NCI-H345 (cell line): ENCODE measurements at regions not wholly inside any gene's neighbourhood (a gene's known extent, or its start where the extent isn't known, plus 50 kb on each side); places are given as distances from the start of the nearest gene placed in this dataset.
A peak's percentile ranks its signal among the peaks of the same experiment; 100 is the strongest.
"Not testable (repeated sequence)": the region's sequence is repeated elsewhere in the genome, so short reads cannot be mapped to it uniquely, and the experiment has no call there.

Source experiments
- DNase-seq: peaks from one replicate; lab custom pipeline; 2025; lab: John Stamatoyannopoulos, UW

DNA sequence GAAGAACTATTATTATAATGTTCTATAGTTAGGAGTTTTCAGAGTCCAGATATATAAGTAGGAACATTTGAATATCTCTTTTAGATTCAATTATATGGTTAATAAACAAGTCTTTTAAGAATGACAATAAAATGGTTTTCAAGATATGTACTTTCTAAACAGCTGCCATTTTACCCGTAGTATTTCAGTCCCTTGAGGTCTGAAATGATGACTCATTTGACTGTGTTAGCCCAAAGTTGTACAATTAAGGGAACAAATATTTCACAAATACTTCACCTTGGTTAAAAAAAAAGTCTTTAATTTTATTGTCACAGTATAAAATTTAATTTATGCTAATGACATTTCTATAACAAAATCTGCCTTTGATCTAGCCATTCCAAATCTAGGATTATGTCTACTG is 91.6 kb upstream of the TANK start:
- no peak for DNase-seq

DNA sequence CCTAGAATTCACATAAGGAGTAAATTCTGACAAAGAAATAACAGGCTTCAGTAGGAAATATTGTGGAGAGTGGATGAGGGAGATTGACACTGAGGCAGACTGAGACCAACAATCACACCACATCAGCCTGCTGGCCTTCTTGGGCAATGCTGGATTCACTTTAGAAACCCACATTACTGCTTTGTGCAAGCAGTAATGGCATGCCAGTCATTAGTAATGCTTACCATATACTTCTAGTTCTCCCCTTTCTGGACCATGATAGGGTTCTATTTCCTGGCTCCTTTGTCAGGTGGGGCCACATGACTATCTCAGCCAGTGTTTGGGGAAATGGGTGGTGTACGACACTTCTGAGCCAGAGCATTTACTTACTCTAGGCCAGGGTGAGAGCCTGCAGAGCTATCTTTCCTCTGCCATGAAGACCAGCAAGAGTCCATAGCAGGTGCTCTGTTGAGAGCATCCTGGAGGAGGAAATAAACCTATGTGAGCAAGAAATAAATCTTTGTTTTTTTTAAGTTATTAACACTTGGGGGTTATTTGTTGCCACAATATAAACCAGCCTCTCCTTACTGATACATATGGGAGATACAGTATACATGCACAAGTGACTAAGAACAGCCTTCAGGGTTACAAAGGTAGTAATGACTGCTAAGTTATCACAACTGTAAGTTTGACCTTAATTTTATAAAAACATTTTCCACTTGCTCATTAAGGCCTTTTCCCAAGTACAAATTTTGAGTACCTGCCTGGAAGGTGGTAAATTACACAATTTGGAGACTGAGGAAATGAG is 89.3 kb upstream of the TANK start:
- DNase-seq: no peak

DNA sequence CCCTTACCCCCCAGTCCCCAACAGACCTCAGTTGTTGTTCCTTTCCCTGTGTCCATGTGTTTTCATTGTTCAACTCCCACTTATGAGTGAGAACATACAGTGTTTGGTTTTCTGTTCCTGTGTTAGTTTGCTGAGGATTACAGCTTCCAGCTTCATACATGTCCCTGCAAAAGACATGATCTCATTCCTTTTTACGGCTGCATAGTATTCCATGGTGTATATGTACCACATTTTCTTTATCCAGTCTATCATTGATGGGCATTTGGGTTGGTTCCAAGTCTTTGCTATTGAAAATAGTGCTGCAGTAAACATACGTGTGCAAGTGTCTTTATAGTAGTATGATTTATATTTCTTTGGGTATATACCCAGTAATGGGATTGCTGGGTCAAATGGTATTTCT is 87.8 kb upstream of the TANK start:
- not testable (repeated sequence) for DNase-seq

DNA sequence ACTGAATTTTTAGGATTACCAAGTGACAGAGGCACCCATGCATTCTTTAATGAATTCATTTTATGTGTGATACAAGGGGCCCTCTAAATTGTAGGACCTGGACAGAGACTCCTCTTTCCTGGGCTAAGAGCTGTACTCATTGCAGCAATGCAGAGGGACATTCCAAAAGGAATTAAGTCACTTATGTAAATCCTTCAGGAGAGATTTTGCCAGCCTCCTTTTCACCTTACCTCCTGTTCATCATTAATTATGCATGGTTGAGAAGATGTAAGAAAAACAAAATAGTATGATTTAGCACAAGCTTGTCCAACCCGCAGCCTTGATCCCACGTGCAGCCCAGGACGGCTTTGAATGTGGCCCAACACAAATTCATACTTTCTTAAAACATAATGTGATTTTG is 84.5 kb upstream of the TANK start:
- DNase-seq: no peak

DNA sequence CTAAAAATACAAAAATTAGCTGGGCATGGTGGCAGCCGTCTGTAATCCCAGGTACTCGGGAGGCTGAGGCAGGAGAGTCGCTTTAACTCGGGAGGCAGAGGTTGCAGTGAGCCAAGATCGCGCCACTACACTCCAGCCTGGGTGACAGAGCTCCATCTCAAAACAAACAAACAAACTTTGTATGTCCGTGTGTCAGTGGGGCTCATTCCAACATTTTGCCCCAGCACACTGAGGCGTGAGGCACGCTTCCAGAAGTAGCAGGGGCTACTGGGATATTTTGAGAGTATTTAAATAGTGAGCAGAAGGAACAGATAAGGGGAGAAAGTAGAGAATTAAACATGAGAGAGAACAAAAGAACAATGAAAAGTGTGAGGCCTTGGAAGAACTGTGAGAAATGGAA is 83.3 kb upstream of the TANK start:
- no peak for DNase-seq

DNA sequence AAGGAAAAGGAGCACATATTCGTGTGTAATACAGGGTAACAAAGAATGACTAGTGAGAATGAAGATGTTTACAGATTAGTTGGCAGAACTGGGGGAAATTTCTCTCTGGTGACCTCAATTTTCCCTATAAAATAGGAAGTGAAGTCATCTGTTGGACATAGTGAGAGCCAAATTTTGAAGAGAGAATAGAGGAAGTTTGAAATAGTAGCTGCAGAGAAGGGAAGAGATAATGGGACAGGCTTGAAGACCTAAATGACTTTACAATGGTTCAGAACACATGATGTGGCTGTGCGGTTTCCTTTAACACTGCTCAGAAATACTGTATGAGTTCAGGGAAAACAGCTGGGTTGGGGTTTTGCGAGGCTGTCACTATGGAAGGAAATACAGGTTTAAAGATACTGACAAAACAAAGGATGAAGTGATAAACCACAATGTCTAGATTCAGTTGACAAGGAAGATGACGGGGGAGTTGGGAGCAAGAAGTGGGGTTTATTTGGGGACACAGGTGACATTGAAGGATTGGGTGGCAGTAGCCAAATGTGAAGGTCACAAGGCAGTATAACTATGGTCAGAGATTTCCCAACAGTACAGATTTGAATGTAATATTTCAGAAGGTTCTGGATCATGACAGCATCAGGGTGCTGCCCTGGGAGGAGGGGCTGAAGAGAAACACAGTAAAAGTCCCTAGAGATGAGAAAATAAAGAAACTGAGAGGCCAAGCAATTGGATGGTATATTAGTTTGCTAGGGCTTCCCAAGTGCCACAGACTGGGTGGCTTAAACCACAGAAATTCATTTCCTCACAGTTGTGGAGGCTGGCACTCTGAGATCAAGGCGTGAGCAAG is 82.6 kb upstream of the TANK start:
- no peak for DNase-seq

DNA sequence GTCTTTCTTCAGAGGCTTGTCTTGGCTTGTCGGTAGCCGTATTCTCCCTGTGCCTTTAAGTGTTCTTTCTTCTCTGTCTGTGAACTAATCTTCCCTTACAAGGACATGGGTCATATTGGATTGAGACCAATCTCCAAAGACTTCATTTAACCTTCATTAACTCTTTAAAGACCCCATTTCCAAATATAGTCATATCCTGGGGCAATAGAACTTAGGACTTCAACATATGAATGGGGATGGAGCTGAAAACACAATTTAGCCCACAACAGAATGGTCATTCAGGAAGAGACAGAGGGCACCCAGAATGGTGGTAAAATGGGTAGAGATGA is 82.1 kb upstream of the TANK start:
- no peak for DNase-seq

DNA sequence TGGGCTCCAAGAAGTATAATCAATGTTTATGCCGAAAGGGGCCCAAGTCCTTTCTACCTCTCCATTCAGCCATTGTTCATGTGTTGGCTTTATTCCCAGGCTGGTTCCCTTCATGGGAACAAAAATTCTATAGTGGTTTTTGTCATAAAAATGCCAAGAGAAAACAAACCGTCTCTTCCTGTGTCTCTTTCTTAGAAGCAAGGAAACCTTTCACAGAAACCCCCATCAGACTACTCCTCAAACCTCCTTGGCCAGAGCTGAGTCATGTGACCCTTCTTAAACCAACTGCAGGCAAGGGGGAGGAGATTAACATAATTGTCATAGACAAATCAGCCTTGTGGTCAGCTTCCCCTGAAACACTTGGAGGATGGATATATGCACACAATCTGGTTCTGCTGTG is 75.1 kb upstream of the TANK start:
- peak; percentile 3 for DNase-seq

DNA sequence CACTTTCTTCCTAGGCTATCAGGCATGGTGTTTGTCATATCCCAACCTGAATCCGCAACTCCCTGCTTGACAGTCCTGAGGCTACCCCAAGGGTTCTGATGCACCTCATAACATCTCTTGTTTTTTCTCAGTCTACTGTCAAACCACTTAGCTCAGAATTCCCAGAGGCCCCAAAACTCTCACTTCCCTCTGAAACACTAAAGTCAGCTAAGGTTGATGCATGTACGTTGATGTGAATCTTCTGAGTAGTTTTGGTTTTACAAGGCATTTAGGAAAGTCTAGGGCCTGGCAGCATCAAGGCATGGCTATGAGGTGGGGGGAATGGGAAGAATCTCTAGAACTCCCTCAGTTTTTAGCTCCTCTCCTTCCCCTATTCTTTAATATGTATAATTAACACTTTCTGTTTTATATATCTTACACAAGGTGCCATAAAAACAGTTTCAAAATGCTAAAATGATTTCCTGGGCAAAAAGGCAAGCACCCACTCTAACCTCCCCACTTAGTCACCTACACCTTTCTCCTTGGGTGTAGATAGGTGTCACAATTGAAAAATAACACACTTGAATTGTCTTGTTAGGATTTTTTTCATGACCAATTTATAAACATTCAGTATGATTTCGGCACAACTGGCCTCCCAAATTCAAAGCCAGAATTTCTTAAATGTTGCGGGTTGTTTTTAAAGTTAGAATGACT is 71.4 kb upstream of the TANK start:
- DNase-seq: no peak

DNA sequence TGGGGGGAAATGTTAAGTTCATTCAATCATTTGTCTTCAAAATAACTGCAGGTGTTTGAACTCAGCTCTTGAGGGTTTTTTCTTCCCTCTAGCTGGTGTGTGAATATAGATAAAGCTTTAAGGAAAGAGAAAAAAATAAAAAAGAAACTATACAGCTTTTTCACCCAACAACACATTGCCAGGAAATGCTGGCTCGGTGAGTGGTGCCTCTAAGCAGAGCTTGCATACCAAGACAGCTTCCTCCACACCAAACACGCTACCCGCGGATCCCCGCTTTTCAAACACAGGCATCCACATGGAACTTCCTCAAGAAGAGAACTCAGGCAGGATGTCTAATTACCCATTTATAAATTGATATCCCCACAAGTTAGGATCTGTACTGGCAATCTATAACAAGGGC is 69.8 kb upstream of the TANK start:
- DNase-seq: no peak

DNA sequence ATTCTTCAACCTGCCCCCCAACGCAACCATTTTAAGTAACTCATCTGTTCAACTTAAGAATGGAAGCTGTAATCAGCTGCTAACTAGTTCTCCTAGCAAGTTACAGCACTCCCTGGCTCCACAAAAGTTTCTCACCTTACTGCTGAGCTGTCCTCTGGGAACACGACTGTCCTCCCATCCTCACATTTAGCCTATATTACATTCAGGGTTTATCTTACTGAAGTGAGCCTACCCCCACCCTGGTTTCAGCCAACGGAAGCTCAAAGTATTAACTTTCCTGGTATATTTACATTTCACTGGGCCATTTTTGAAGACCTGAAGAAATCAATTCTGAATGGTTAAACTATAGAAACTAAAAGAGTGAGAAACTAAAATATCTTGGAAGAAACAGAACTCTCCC is 64.9 kb upstream of the TANK start:
- no peak for DNase-seq

DNA sequence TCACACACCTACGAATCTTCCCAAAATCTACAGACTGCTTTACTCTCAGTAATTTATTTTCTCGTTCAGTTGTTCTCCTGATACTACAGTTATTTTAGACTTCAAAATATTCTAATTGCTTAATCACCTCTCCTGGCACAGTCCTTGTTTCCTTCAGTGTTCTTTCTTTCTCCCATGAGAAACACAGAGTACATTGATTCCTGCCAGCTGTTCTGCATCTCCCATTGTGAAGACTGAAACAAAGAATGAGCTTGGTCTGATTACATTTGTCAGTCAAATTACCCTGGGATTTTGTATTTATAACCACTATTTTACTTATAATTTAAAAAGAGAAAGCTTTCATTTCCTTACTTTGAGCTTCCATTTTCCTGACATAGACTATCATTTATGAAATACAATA is 63.9 kb upstream of the TANK start:
- no peak for DNase-seq

DNA sequence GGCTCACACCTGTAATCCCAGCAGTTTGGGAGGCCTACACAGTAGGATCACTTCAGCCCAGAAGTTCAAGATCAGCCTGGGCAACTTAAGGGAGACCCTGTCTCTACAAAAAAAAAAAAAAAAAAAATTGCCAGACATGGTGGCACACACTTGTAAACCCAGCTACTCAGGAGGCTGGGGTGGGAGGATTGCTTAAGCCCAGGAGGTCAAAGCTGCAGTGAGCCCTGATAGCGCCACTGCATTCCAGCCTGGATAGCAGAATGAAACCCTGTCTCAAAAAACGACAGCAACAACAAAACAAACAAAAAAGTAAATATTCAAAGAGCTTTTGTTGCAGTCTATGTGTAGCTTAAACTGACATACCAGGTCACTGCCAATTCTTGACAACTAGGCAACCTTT is 63.1 kb upstream of the TANK start:
- no peak for DNase-seq

DNA sequence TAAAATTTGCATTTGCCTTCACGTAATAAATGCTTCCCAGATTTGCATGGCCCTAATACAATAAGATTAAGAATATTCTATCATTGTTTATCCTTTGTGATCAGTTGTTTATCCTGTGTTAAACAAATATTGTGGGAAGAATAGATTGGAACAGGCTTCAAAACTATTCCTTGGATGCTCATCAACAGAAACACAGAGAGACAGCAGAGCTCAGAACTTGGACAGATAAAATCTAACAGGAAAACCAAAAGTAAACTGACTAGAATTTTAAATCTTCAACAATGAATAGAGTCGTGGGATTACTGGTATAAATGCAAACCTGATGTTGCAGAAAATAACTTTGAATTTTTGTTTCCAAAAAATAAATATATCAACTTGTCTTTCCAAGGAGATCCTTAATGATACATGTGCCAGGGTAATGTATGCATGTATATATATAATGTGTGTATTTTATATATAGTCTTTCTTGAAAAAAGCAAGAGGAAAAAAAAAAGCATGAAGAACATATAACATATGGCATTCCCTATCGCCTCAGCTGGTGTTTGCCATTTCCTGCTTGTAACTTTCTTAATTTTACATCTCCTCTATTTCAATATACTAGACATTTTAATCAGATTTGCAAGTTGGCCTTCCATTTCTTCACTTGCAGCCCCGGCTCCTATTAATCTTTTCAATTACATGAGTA is 59.9 kb upstream of the TANK start:
- no peak for DNase-seq

DNA sequence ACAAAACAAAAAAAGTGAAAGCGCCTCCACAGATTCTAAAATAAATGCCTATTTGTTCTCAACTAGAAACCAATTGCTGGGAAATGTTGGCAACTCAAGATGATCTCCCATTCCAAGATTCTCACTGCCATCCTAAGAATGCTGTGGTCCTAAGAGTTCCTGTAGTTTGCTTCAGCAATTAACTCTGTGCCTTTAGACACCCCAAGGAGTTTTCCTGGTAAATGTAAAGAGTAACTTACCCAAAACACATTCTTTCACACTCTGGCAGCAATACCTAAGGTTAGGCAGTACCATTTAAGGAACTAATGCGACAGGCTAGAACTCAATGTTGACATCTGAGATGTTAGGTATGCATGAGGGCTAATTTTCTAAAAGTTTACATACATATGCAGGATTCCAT is 58.8 kb upstream of the TANK start:
- DNase-seq: no peak

DNA sequence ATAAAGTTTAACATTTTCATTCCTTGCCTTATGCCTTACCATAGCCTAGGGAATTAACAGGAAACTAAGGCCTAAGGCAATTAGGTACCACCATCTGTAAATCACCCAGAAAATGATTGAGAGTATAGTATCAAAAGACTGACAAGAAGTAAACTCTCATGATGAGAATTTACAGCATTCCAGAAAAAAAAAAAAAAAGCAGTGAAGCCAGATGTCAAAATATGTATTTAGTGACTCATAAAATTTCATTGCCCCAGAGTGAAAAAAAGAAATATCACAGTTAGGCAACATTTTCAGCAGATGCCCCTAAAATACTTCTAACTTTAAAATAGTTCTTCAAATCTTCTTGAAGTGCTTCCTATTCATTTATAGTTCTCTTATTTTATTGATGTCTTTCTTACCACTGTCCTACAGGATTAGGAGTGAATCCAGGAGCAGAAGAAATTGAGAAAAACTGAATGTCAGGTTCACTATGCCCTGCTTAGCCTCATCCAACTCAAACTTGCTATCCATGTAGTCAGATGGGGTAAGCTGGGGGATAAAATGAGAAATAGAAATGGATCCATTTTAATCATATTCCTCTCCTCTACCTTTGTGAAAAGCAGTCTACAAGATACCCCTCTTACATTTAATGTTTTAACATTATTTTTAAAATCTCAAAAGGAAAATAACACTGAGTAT is 57.3 kb upstream of the TANK start:
- no peak for DNase-seq

DNA sequence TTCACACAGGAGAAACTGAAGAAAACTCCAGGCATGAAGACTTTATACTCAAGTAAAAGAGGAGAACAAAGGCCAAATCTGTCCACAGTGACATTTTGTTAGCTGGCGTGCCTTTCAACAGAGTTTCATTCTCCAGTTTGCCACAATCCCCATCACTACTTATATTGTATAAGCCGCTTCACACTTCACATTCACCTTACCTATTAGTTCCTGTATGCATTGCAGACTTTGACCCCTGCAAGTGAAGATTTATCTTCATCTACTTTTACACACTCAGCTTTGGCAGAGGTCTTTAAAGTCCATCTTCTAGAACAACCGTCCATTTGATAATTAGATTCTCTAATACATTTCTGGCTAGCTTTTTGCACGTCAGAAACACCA is 56.8 kb upstream of the TANK start:
- no peak for DNase-seq

DNA sequence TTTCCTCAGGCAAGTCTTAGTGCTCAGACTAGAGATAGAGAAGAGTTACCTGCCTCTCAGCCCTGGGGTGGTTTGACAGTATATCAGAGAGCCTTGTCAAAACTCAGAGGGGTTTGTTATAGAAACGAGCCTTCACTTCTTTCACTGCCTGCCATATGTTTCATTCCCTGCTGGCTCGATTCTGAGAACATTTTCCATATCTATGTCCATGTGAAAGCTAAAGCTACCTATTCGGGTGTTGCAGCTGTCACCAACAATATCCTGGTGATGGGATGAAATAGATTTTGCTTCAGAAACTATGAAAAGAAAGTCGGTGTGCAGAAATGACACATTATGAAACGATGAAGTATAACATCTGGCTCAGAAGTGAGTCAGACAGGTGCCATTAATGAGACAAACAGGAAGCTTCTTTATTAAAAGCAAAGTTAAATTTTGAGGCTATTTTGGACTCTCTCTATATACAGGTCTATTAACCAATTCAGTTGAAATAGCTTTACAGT is 56.1 kb upstream of the TANK start:
- no peak for DNase-seq

DNA sequence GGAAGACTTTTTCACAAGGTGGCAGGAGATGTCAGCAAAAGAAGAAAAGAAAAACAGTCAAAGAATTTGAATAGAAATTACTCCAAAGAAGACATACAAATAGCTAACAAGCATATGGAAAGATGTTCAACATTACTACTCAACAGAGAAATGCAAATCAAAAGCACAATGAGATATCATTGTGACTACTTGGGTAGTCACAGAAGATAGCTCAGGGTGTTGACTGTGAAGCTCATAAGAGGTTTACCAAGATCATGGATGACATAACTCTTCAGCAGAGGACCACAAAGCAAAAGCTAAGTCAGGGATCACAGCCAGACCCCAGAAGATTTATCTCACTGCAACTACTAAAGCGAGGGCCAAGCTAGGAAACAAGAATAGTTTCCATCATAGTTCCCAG is 53.0 kb upstream of the TANK start:
- no peak for DNase-seq
